Hepatocyte (in vitro differentiated cells): ENCODE measurements at regions not wholly inside any gene's neighbourhood (a gene's known extent, or its start where the extent isn't known, plus 50 kb on each side); places are given as distances from the start of the nearest gene placed in this dataset.

ENCODE experiments used
- DNase-seq: peaks from one replicate; pipeline ENCODE4 v3.0.0-alpha.2; 2016; ENCODE audit warnings: low spot score
- H2AFZ ChIP-seq: fragments of 200-600 bp; sonication (generic); 2 replicates; pipeline ENCODE4 v1.6.0; 2016; ENCODE audit warnings: antibody characterized with exemption, mild to moderate bottlenecking
- H3K27ac ChIP-seq: fragments of 200-600 bp; sonication (generic); 2 replicates; pipeline ENCODE4 v1.5.1; 2016; ENCODE audit warnings: mild to moderate bottlenecking
- H3K27me3 ChIP-seq: fragments of 200-600 bp; sonication (generic); 2 replicates; pipeline ENCODE4 v1.6.1; 2016
- H3K36me3 ChIP-seq: fragments of 200-600 bp; sonication (generic); replicated peaks from 2 replicates; pipeline ENCODE4 v1.5.1; 2016; ENCODE audit warnings: low read depth; ENCODE audit not compliant: insufficient read depth
- H3K4me1 ChIP-seq: fragments of 200-600 bp; sonication (generic); 2 replicates; pipeline ENCODE4 v1.5.1; 2016; ENCODE audit warnings: mild to moderate bottlenecking, moderate library complexity; ENCODE audit not compliant: insufficient read depth
- H3K4me2 ChIP-seq: fragments of 200-600 bp; sonication (generic); 2 replicates; pipeline ENCODE4 v1.6.0; 2016
- H3K4me3 ChIP-seq: fragments of 200-600 bp; sonication (generic); 2 replicates; pipeline ENCODE4 v1.5.1; 2016; ENCODE audit warnings: mild to moderate bottlenecking
- H3K79me2 ChIP-seq: fragments of 200-600 bp; sonication (generic); 2 replicates; pipeline ENCODE4 v1.6.0; 2017; ENCODE audit warnings: mild to moderate bottlenecking
- H3K9me2 ChIP-seq: fragments of 200-600 bp; sonication (generic); replicated peaks from 2 replicates; pipeline ENCODE4 v1.6.0; 2017; ENCODE audit warnings: mild to moderate bottlenecking; ENCODE audit not compliant: insufficient read depth
- H3K9me3 ChIP-seq: fragments of 200-600 bp; sonication (generic); 2 replicates; pipeline ENCODE4 v1.5.1; 2016; ENCODE audit warnings: low read depth, mild to moderate bottlenecking
- H4K20me1 ChIP-seq: fragments of 200-600 bp; sonication (generic); 2 replicates; pipeline ENCODE4 v1.6.0; 2016; ENCODE audit warnings: mild to moderate bottlenecking; ENCODE audit not compliant: insufficient read depth, poor library complexity, severe bottlenecking
- EZH2 ChIP-seq: fragments of 200-600 bp; sonication (generic); IDR thresholded peaks from 2 replicates; pipeline ENCODE4 v1.6.1; 2016; ENCODE audit warnings: antibody characterized with exemption, mild to moderate bottlenecking, borderline replicate concordance
- EZH2phosphoT487 ChIP-seq: fragments of 200-600 bp; sonication (generic); IDR thresholded peaks from one replicate; pipeline ENCODE4 v1.6.1; 2018; ENCODE audit warnings: antibody characterized with exemption, mild to moderate bottlenecking, low read depth, moderate library complexity; ENCODE audit not compliant: unreplicated experiment, severe bottlenecking
- WGBS: methylation state at CpG from one replicate; pipeline ENCODE4 v1.1.6; 2016; ENCODE audit warnings: low lambda C conversion rate; ENCODE audit errors: missing lambda C conversion rate; 5-methylcytosine and 5-hydroxymethylcytosine counted together
- TF ChIP-seq, protein P1 (sequence below): fragments of 200-600 bp; sonication (generic); IDR thresholded peaks from 2 replicates; pipeline ENCODE4 v1.5.1; 2016; ENCODE audit warnings: antibody characterized with exemption, mild to moderate bottlenecking; ENCODE audit not compliant: poor library complexity

DNA sequence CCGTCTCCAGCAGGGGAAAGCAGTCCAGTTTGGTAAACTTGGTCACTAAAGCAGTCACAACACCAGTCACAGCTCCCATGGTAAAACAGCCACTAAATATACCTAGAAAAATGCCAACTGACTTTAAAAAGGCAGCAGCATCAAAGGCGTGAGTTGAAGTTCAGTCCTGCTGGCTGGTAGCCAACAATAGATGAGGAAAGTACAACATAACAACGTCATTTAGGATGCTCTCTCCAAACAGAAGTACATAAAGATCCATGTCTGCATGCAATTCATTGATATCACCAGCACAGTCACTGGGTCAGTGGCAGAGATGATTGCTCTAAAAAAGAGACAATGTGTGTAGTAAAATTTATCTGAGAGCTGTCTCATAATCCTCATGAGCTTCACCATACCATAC, 59.3 kb upstream of the TMPO start:
- Histone ChIP-seq H3K9me2 (no peaks in the 10 kb centered on the region), H3K4me2 (no peak overlapping the region), H3K9me3 (no peaks in the 10 kb centered on the region), H2AFZ (no peak overlapping the region), H3K4me1 (peaks cover 6% of the 10 kb centered on the region), H4K20me1 (no peaks in the 10 kb centered on the region), H3K79me2 (no peaks in the 10 kb centered on the region), H3K27ac (no peak overlapping the region), H3K36me3 (no peaks in the 10 kb centered on the region), H3K27me3 (no peaks in the 10 kb centered on the region), H3K4me3 (no peak overlapping the region)
- WGBS: 79% methylated on average over 3 of the region's 3 CpGs
- no peak for DNase-seq
- TF ChIP-seq EZH2phosphoT487 (no peak), EZH2 (no peak)
- TF ChIP-seq, protein P1, sequence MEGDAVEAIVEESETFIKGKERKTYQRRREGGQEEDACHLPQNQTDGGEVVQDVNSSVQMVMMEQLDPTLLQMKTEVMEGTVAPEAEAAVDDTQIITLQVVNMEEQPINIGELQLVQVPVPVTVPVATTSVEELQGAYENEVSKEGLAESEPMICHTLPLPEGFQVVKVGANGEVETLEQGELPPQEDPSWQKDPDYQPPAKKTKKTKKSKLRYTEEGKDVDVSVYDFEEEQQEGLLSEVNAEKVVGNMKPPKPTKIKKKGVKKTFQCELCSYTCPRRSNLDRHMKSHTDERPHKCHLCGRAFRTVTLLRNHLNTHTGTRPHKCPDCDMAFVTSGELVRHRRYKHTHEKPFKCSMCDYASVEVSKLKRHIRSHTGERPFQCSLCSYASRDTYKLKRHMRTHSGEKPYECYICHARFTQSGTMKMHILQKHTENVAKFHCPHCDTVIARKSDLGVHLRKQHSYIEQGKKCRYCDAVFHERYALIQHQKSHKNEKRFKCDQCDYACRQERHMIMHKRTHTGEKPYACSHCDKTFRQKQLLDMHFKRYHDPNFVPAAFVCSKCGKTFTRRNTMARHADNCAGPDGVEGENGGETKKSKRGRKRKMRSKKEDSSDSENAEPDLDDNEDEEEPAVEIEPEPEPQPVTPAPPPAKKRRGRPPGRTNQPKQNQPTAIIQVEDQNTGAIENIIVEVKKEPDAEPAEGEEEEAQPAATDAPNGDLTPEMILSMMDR: no peak

DNA sequence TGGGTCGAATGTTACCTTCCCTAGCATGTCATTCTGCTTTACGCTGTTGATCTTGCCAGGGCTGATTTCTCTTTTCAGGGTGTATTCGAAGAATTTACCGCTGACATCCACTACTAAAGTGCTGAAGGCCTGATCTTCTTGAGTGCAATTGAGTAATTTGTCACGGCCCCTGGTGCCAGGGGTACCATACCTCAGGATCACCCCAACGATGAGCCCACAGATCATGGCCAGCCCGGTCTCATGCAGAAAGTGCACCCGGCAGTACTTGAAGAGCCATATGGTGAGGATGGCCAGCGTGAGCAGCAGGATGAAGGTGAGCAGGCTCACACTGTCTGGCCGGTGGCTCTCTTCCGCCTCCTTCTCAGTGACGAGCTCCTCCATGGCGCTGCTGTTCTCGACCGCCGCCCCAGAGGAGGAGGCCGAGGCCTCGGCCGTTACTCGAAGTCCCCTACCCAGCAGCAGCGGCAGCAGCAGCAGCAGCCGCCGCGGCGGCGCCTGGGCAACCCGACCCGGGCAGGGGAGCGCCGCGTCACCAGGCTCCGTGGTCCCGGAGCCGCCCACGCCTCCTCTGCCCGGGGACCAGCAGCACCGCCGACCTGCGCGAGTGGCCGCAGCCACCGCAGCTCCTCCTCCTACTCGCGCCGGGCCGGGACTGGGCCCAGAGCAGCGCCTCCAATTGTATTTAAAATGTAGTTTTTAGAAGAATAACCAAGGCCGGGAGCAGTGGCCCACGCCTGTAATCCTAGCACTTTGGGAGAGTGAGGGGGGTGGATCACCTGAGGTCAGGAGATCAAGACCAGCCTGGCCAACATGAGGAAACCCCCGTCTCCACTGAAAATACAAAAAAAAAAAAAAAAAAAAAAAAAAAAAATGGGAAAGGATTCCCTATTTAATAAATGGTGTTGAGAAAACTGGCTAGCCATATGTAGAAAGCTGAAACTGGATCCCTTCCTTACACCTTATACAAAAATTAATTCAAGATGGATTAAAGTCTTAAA, 58.5 kb upstream of the TMPO start:
- peak; percentile 79 for DNase-seq
- peaks cover 6% of the 10 kb centered on the region for H3K4me1 ChIP-seq
- H2AFZ ChIP-seq: peak overlapping the region; percentile 83
- no peaks in the 10 kb centered on the region for H4K20me1 ChIP-seq
- H3K27ac ChIP-seq: no peak overlapping the region
- no peaks in the 10 kb centered on the region for H3K9me3 ChIP-seq
- H3K27me3 ChIP-seq: no peaks in the 10 kb centered on the region
- peak overlapping the region; percentile 80 for H3K4me2 ChIP-seq
- no peak overlapping the region for H3K4me3 ChIP-seq
- TF ChIP-seq, protein P1: peak; percentile 8
- TF ChIP-seq EZH2phosphoT487: no peak
- H3K9me2 ChIP-seq: no peaks in the 10 kb centered on the region
- 19% methylated on average over 49 of the region's 50 CpGs for WGBS
- H3K79me2 ChIP-seq: no peaks in the 10 kb centered on the region
- no peaks in the 10 kb centered on the region for H3K36me3 ChIP-seq

DNA sequence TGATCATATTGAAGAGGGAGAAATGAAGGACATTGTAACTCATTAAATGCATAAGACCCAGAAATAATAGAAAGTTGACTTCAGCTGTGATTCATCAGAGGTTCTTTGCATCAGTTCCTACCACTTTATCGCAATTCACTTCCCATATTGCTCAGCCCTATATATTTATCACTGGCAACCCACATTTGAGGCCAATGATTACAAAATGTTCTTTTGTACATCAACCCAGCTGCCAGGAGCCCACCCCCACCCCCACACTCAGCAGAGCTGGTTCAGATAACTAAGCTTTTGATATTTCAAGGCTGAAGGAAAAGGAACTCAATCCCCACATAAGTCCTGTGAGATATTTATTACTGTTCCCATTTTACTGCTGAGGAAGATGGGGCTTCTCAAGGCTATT, 51.2 kb upstream of the TMPO start:
- Histone ChIP-seq H3K9me2 (no peaks in the 10 kb centered on the region), H3K4me3 (no peak overlapping the region), H4K20me1 (no peaks in the 10 kb centered on the region), H3K79me2 (no peaks in the 10 kb centered on the region), H3K9me3 (no peaks in the 10 kb centered on the region), H3K4me2 (no peak overlapping the region), H3K4me1 (no peaks in the 10 kb centered on the region), H3K36me3 (no peaks in the 10 kb centered on the region), H3K27me3 (no peaks in the 10 kb centered on the region), H3K27ac (no peak overlapping the region), H2AFZ (no peak overlapping the region)
- DNase-seq: no peak
- TF ChIP-seq EZH2 (no peak), EZH2phosphoT487 (no peak)
- TF ChIP-seq, protein P1: no peak
- WGBS: 89% methylated on average over 1 of the region's 1 CpG
